ENCODE measurements at regions not wholly inside any gene's neighbourhood (a gene's known extent, or its start where the extent isn't known, plus 50 kb on each side); places are given as distances from the start of the nearest gene placed in this dataset.

DNA sequence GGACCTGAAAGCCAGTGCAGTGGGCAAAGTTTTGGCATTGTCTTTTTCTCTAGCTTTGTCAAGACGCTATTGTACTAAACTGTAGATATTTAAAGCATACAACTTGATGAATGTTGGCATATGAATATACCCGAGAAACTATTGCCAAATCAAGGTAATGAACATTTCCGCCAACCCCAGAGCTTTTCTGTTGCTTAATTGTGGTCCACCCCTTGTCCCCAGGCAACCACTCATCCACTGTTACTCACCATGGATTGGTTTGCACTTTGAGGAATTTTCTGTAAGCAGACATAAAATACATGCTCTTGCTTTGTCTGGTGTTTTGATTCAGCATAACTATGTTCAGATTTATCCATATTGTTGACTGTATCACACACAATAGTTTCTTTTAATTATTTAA, 688.4 kb downstream of the ADCYAP1 start:
- TF ChIP-seq POLR2A (IDR thresholded peaks at IDR 0.05) (no peak), CTCF (IDR thresholded peaks at IDR 0.05) (no peak), POLR2AphosphoS5 (IDR thresholded peaks at IDR 0.05; ENCODE audit: insufficient read depth in 1 of 2, low read depth in 1 of 2) (no peak)
